Lower leg skin (tissue), 3 donors: ENCODE measurements at regions not wholly inside any gene's neighbourhood (a gene's known extent, or its start where the extent isn't known, plus 50 kb on each side); places are given as distances from the start of the nearest gene placed in this dataset.

Experiments used
- POLR2A ChIP-seq, 2 donors: fragments of 450-650 bp; IDR thresholded peaks; one replicate each; pipeline ENCODE4 v1.6.1; 2016 to 2017; ENCODE audit warnings: antibody characterized with exemption in 2 of 2, mild to moderate bottlenecking in 1 of 2, moderate library complexity in 1 of 2
- TF ChIP-seq, protein P1 (sequence below), 3 donors: fragments of 450-650 bp; IDR thresholded peaks; one replicate each; pipeline ENCODE4 v1.5.1; 2016; ENCODE audit warnings: antibody characterized with exemption in 3 of 3, mild to moderate bottlenecking in 3 of 3, moderate library complexity in 2 of 3

- TF ChIP-seq, protein P1, sequence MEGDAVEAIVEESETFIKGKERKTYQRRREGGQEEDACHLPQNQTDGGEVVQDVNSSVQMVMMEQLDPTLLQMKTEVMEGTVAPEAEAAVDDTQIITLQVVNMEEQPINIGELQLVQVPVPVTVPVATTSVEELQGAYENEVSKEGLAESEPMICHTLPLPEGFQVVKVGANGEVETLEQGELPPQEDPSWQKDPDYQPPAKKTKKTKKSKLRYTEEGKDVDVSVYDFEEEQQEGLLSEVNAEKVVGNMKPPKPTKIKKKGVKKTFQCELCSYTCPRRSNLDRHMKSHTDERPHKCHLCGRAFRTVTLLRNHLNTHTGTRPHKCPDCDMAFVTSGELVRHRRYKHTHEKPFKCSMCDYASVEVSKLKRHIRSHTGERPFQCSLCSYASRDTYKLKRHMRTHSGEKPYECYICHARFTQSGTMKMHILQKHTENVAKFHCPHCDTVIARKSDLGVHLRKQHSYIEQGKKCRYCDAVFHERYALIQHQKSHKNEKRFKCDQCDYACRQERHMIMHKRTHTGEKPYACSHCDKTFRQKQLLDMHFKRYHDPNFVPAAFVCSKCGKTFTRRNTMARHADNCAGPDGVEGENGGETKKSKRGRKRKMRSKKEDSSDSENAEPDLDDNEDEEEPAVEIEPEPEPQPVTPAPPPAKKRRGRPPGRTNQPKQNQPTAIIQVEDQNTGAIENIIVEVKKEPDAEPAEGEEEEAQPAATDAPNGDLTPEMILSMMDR (IDR thresholded peaks at IDR 0.05), result no peak
- no peak for TF ChIP-seq POLR2A (IDR thresholded peaks at IDR 0.05)
Measured at GRCh38 chr2:66766582-66766981, 331.7 kb downstream of the MEIS1 start.
